ENCODE measurements at regions not wholly inside any gene's neighbourhood (a gene's known extent, or its start where the extent isn't known, plus 50 kb on each side); places are given as distances from the start of the nearest gene placed in this dataset.

DNA sequence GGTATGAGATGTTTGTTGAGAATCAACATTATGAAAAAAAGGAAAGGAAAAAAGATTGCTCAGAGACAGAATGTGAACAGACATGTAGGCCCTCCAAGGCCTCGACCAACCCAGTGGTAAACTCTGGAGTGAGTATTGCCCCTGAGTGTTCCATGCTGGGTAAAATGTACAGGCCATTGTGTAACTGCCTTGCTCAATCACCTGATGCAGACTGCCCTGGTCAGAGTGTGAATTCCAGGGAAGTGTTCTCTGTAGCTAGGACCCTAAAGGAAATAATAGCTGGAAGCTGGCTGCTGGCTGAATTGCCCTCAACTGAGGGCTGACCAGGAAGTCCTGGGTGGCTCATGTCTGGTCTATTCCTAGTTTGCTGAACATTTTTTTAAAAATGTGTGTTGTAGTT is 1081.4 kb upstream of the LRFN5 start:
- no peak for DNase-seq (ENCODE audit: low read depth in 3 of 3)

DNA sequence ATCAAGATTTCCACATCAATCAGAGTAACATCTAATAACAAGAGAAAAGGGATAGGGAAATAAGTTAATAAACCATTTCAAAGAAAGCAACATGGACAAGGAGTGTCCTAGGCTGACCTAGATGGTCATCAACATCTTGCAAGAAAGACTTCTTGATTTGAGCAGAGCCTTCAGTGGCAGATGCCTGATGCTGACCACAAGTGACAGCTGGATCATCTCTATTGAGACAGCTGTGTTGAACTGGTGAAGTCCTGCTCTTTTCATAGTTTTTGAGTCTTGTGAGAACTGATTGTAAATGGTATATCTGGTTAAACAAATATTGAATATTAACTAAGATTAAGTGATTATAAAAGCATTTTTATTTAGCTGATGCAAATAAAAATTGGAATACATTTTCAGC is 1083.6 kb upstream of the LRFN5 start:
- no peak for DNase-seq (ENCODE audit: low read depth in 3 of 3)

DNA sequence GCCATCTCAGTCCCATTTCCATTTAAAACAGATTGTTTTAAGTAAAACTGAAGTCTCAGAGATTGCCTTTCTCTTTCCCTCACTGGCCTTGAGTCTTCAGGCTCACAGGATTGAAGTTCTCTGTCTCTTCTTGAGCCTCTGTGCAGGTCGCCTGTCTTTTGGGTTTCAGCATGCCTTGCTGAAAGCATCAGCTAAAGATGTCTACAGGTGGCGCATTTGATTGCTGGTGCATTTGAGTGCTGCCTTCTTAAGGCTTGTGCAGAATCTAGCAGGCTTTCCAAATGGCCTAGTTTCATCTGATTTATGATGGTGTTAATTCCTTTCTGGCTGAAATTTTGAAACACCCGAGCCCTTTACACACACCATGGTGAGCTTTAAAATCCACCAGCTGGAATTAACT is 1062.2 kb upstream of the FBXO33 start:
- no peak for DNase-seq (ENCODE audit: low read depth in 3 of 3)

DNA sequence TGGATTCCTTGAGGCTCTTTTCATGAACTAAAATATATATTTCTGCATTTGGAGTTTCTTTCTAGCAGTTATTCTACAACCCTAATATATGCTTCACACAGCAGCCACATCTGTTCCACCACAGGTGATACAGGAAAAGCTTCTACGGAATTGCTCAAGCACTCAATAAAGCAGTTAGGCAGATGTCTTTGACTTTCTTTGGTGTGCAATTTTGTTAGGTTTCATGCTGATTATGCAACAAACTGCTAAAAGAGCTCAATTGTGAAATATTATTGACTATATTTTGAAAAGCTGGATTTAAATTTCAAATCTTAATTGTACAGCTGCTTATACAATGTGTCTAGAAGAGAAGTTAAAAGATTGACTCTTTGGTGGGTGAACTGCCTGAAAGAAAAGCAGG is 1055.6 kb upstream of the FBXO33 start:
- DNase-seq (ENCODE audit: low read depth in 3 of 3), result no peak

DNA sequence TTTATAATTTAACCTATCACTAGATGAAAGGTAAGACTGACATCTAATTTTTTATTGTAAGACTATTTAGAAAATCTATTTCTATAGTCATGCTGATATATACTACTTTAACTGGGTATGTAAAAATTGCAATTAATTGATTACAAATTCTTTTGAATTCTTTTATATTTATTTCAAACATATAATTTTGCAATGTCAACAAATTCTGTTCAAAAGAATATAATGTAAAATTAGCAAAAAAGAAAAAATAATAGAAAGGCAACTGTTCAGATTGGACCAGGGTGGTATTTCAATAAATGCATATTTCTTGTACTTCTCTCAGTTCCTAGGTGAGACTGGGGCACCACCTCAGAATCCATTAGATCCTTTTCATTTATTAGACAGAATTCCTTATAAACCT is 1053.5 kb upstream of the FBXO33 start:
- DNase-seq (ENCODE audit: low read depth in 3 of 3), result no peak

DNA sequence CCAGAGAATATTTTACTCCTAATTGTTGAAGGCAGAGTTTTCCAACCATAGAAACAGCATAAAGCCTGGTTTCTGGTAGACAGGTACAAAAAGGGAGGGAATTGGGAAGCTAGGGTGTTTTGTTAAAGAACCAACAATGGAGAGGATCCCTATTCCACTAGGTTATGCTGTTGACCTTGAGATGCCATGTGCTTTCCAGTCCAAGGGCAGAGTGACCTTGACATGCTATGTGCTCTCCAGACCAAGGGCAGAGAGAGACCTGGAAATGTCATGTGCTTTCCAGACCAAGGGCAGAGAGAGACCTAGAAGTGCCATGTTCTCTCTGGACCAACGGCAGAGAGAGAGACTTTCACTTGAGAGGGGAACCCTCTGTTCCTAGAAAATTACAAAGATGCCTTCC is 1043.8 kb upstream of the FBXO33 start:
- DNase-seq (ENCODE audit: low read depth in 3 of 3), result no peak

DNA sequence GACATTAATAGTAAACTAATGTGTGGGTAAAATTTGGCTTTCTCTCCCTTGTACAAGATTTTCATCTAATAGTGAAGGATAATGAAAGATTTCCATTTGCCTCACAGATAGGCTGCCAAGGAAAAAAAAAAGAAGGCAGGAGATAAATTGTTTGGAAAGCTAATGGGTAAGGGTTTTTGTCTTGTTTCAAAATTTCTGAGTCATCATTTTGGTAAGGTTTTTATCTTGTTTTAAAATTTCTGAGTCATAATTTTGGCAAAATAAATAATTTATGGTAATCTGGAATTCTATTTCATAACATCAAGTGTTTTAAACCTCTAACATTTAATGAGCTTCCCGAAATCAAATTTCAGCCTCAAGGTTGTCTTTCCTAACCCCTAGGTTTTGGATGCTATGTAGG is 1035.7 kb upstream of the FBXO33 start:
- DNase-seq (ENCODE audit: low read depth in 3 of 3), result no peak

DNA sequence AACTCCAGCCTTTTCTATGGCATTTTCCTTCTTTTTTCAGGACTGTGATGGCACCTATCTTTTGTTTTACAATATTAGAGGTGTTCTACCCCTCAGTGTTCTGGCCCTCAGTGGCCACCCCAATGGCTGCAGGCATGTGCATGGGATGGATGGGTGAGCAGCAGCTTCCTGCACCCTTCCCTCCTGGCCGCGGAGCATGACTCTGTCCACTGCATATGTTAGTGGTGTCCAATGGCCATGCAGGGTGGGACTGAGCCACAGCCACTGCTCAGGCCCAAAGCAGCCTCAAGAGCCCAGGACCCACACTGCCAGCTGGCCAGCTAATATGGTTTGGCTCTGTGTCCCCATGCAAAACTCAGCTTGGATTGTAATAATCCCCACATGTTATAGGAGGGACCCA is 1032.3 kb upstream of the FBXO33 start:
- no peak for DNase-seq (ENCODE audit: low read depth in 3 of 3)

DNA sequence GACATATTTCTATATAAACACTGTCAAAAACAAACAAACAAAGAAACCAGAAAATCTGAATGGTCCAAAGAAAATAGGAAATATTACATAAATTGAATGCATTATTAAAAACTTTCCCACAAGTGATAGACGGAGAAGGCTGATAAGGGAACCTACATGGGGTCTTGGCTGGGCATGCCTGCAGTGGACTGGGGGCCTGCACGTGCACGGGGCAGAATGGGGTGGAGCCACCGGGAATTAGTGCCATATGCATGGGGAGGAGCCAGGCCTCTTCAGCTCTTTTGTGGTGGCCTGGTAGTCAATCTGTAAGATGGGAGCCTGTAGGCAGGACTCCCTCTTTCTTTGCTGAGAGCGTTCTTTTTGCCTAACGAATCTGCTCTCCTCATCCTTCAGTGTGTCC is 1031.7 kb upstream of the FBXO33 start:
- DNase-seq (ENCODE audit: low read depth in 3 of 3), result no peak

DNA sequence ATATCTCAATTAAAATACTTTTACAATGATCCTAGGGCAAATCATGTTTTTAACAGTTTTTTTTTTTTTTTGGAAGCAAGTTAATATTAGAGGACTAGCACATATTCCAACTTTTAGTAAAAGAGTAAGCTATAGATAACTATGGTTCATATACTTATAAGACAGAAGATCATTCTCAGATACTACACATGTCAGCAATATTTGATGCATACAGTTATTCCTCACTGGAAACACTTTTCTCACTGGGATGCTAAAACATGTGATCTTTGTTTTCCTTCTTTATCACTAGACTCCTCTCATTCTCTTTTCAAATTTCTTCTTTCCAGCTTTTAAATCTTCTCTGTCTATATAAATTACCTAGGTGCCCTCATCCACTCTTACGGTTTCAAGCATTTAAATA is 1020.4 kb upstream of the FBXO33 start:
- DNase-seq (ENCODE audit: low read depth in 3 of 3), result no peak

DNA sequence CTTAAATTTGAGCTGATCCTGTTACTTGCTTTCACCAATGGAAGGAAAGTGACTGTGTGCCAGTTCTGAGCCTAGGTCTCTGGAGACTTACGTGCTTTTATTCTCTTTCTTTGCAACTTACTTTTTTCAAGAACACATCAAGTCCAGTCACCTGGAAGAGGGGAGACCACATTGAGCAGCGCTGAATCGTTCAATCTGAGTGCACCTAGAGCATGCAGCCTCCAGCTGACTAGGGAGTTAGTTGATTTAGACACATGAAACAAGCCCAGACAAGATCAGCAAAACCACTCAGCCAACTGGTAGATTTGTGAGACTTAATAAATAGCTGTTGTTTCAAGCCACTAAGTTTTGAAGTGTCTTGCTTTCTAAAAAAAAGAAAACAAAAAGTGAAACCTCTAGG is 1014.8 kb upstream of the FBXO33 start:
- no peak for DNase-seq (ENCODE audit: low read depth in 3 of 3)

DNA sequence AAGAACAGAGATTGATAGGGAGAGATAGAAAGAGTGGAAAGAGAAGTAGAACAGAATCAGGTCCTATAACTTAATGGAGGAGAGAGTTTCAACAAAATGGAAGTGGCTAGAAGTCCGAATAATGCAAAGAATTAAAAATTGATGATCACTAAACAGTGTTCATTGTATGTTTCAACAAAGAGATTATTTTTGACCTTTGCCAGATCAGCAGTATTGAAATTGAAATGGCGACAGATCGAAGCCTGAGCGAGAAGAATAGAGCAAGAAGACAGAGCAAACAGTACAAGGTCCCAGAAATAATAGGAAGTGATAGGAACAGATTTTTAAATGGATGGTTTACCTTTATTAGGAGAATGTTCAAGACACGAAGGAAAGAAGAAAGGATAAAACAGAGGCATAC is 1012.8 kb upstream of the FBXO33 start:
- no peak for DNase-seq (ENCODE audit: low read depth in 3 of 3)

DNA sequence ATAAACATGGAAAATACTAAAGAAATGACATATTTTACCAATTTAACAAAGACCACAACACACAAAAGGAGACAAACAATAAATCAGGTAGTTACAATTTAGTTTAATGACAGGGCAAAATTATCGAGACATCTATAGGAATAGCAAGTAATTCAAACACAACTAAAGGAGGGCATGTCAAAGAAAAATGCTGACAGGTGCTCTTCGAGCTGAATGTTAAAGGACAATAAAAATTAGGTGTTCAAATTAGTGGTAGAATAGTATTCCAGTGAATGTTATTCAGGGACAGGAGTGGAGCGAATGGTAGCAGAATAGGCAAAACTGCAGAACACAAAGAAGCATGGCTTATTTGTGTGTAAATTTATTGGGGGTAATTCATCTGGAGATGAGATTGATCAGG is 1004.3 kb upstream of the FBXO33 start:
- DNase-seq (ENCODE audit: low read depth in 3 of 3), result no peak

DNA sequence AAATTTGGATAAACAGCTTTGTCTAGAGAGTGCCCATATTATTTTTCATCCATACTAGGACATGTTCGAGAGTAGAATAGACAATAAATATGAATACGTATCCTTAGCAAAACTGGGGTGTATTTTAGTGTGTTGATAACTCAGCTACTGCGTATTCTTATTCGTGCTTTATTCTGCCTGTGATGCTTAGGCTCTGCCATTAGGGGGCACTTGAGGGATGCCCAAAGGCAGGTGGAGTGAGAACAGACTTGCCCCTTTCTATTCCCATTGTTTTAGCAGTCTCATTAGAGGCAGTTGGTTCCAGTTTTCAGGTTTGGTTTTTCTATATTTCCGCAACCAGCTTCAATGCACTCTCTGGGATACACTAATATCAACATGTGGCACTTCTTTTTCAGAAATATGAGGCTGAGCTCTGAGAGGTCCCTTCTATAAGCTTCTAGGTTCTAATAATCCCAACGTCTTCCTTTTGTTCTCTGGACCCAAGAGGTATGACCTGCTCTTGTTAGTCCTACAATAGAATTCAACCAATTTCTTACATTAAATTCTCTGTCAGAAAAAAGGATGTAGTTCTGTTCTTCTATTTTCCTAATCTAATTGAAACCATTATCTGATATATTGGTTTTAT is 985.7 kb upstream of the FBXO33 start:
- DNase-seq (ENCODE audit: low read depth in 3 of 3), result no peak

DNA sequence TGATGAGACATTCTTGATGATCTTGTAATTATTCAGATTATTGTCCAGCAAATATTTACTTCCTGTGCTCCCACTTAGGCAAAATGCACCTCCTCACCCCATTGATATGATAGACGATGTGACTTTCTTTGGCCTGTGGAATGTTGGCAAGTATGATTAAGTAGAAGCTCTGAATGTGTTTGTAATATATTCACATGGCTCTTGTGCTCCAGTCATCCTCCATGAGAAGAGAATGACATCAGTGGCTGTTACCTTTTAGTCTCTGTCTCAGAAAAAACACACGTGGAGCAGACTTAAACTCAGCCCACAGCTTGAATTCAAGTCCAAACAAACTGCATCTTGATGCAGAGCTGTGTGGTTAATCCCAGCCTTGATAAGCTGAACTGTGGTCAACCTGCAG is 984.3 kb upstream of the FBXO33 start:
- no peak for DNase-seq (ENCODE audit: low read depth in 3 of 3)

DNA sequence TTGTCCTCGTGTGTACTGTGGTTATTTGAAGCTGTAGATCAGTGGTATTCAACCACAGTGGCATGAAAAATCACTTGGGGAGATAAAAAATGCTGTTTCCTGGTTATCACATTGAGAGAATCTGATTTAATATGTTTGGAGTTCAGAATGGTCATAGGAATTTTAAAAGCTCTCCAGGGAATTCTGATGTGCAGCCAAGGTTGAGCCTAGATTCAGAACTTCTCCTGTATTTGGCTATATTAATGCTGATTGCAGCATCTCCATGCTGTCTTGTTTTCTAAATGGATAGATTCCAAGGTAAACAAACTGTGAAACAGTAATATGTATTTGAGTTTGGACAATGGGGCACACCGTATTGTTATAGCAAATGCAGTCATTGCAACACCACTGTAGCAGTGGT is 982.2 kb upstream of the FBXO33 start:
- no peak for DNase-seq (ENCODE audit: low read depth in 3 of 3)

DNA sequence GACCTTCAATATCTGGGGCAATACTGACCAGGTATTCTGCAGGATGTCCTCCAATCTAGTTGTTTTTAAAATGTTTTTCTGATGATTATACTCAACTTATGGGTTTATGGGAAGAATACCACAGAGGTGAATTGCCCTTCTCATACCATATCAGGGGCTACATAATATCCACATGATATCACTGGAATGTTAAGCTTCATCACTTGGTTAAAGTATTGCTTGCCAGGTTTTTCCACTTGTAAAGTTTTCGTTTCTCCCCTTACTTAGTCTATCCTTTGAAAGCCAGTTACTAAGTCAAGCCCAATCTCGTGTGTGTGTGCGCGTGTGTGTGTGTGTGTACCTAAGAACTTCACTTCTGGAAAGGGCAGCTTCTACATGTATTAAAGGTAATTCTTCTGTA is 980.9 kb upstream of the FBXO33 start:
- DNase-seq (ENCODE audit: low read depth in 3 of 3), result no peak

DNA sequence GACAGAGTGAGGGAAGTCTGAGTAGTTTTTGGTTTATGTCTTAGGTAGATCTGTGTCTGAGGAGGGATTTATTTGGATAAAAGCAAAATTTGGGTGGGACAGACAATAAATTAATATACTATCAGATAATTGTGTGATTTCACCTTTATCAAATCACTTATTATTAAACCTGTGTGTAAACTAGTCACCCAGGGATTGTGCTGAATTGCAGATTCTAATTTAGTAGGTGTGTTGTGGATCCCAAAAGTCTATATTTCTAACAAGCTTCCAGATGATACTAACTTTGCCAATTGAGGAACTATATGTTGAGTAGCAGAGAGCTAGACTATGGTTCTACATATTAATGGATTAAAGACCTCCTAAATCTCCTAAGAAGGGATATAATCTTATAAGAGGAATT is 978.5 kb upstream of the FBXO33 start:
- DNase-seq (ENCODE audit: low read depth in 3 of 3), result no peak

DNA sequence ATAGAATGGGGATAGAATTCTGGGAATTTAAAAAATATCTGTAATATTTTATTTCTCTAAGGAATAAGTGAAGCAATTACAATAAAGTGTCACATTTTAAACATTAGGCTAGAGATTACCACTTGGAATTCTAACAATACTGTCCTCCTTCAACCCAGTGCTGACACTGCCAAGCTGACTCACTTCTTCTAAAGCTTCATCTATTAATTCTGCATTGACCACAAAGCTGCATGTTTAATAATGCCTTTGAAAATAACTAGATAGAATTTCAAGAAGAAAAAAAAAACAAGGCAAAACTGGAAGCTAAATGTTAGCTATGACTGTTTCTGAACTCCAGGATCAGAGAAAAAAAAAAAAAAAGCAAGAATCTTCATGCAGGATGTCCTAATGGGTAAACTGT is 970.7 kb upstream of the FBXO33 start:
- no peak for DNase-seq (ENCODE audit: low read depth in 3 of 3)

DNA sequence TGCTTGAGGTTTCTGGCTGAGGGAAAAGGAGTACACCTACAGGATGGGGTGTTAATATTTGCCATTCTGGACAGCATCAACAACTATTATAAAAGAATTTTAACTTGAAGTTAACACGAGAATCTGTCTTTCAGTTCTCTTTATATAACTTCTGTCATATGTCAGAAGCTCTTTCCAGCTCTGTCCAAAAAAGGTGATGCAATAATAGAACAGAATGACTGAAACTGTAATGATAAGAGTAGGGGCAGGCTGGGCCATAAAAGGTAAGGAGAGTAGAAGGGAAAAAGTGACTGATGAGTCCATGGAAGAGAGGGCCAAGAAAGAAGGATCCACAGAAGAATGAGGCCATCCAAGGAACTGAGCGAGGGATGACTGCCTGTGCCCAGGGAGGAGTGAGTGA is 966.7 kb upstream of the FBXO33 start:
- no peak for DNase-seq (ENCODE audit: low read depth in 3 of 3)

DNA sequence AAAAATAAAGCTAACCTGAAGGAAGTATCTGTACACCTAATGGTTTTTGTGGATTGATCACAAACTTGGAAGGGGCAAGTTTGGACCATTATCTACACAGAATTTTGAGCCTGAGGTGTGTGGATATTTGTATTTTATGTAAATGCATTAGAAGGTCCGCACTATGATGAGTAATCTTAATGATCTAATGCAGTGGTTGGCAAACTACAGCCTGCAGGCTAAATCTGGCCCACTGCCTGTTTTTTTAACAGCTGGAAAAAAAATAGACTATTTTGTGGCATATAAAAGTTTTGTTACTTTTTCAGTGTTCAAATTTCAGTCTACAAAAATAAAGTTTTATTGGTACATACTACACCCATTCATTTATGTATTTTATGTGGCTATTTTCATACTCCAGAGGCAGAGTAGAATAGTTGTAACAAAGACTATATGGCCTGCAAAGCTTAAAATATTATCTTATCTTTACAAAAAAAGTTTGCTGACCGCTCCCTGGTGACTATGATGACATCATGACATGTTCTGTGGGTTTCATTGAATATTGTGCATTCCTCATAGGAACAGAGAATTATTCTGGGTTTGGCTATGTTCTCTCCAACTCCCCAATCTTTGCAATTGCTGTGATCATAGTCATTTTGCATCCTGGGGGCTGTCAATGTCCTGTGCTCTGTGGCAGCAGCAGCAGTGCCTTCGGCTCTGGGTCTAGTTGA is 962.6 kb upstream of the FBXO33 start:
- DNase-seq (ENCODE audit: low read depth in 3 of 3), result no peak

DNA sequence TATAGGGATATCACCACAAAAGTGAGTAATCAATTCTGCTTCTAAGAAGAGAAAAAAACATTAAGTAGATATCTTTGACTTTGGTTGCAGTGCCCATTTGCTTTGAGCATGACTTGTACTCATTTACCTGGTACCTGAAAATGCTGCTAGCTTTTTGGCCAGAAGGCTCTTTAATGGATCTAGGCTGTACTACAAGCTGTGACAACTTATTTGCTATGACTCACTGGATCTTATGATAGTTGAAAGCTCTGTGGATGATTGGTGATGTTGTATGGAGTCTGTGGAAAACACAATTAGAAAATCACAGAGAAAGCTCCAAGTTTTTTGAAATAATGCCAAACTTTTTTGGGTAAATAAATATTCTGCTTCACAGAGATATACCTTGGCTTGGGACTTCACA is 960.9 kb upstream of the FBXO33 start:
- no peak for DNase-seq (ENCODE audit: low read depth in 3 of 3)

DNA sequence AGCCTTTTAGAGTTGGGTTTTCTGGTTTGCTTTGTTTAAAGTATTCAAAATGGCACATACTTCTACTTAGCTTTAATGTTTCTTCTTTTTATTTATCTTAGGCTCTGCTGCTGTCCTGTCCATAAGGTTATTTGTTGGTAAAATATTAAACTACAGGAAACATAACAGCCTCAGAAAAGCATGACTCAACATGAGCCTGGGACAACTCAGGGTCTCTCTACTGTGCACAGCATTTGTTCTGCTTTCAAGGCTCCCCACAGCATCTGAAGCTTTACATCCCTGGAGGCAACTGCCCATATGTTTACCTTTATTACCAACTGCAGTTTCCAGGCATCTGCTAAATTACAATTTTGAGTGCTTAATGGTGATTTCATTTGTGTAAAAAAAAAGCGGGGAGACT is 954.2 kb upstream of the FBXO33 start:
- no peak for DNase-seq (ENCODE audit: low read depth in 3 of 3)

DNA sequence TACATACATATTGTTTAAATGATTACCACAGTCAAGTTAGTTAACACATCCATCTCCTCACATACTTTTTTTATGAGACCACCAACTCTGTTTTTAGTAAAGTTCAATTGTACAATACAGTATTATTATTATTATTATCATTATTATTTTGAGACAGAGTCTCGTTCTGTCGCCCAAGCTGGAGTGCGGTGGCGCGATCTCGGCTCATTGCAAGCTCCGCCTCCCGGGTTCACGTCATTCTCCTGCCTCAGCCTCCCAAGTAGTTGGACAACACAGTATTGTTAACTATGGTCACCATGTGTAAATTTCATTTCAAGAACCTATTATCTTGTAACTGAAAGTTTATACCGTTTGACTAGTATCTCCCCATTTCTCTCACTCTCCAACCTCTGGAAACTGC is 942.0 kb upstream of the FBXO33 start:
- DNase-seq (ENCODE audit: low read depth in 3 of 3), result no peak

All from stimulated activated CD4-positive, alpha-beta T cell treated with anti-CD3 and anti-CD28 coated beads, TNF-alpha, amount 100 ng/mL, for 24 hours (primary cell).